ENCODE measurements at regions not wholly inside any gene's neighbourhood (a gene's known extent, or its start where the extent isn't known, plus 50 kb on each side); places are given as distances from the start of the nearest gene placed in this dataset.

- POLR2A ChIA-PET (ENCODE audit: low non-redundant PET): no interaction called here
- intact Hi-C loops (cut with micrococcal nuclease; ENCODE audit: unreplicated experiment): no loop called here
- Histone ChIP-seq H3K36me3 (ENCODE audit: insufficient read depth, low read length, poor library complexity, severe bottlenecking) (no peaks in the 10 kb centered on the region), H3K27ac (ENCODE audit: low read depth, low read length, poor library complexity, severe bottlenecking) (no peak overlapping the region), H3K9me3 (ENCODE audit: low read depth, low read length, poor library complexity, severe bottlenecking) (peaks cover 24% of the 10 kb centered on the region), H3K4me3 (ENCODE audit: low read depth, low read length, poor library complexity, severe bottlenecking) (no peak overlapping the region), H3K4me1 (ENCODE audit: insufficient read depth, low read length, poor library complexity, severe bottlenecking) (no peaks in the 10 kb centered on the region), H3K27me3 (replicated peaks; ENCODE audit: insufficient read depth, low read depth, low read length, poor library complexity) (no peaks in the 10 kb centered on the region)
- TF ChIP-seq EZH2 (IDR thresholded peaks at IDR 0.05; ENCODE audit: borderline replicate concordance, low read depth, low read length, poor library complexity, severe bottlenecking): no peak
- TF ChIP-seq CTCF (conservative IDR thresholded peaks at IDR 0.05; ENCODE audit: low read depth, low read length): no peak
- no TSS peak for BruUV-seq (replicated peaks)
- CTCF ChIA-PET: no interaction called here
- DNase-seq (ENCODE audit: low spot score): no peak
Measured at GRCh38 chr2:80887841-80888378, 583.4 kb upstream of the LRRTM1 start.

DNA sequence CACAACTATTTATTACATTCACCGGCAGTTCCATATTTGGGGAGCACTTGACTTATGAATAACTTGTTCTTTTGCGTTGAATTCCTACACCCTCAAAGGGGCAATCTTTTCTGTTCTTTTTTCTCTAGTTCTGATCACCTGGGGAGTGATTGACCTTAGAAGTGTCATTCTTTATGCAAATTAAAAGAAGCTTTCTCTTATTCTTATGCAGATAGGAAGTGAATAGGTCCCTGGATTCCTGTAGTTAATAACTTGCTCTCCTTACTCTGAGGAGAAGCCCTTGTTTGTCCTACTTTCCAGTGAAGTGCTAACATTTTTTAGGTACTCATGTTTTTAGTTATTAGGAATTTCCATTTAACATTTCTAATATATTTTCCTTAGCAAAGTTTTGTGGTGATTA lies 569.8 kb upstream of the LRRTM1 start:
- H3K4me1 ChIP-seq (ENCODE audit: insufficient read depth, low read length, poor library complexity, severe bottlenecking): no peaks in the 10 kb centered on the region
- no peak for DNase-seq (ENCODE audit: low spot score)
- TF ChIP-seq CTCF (conservative IDR thresholded peaks at IDR 0.05; ENCODE audit: low read depth, low read length) (no peak), EZH2 (IDR thresholded peaks at IDR 0.05; ENCODE audit: borderline replicate concordance, low read depth, low read length, poor library complexity, severe bottlenecking) (no peak)
- no peaks in the 10 kb centered on the region for H3K27me3 ChIP-seq (replicated peaks; ENCODE audit: insufficient read depth, low read depth, low read length, poor library complexity)
- intact Hi-C loops (cut with micrococcal nuclease; ENCODE audit: unreplicated experiment): no loop called here
- ChIA-PET CTCF (no interaction called here), POLR2A (ENCODE audit: low non-redundant PET) (no interaction called here)
- H3K36me3 ChIP-seq (ENCODE audit: insufficient read depth, low read length, poor library complexity, severe bottlenecking): no peaks in the 10 kb centered on the region
- no TSS peak for BruUV-seq (replicated peaks)
- H3K9me3 ChIP-seq (ENCODE audit: low read depth, low read length, poor library complexity, severe bottlenecking): peaks cover 17% of the 10 kb centered on the region
- H3K4me3 ChIP-seq (ENCODE audit: low read depth, low read length, poor library complexity, severe bottlenecking): no peak overlapping the region
- H3K27ac ChIP-seq (ENCODE audit: low read depth, low read length, poor library complexity, severe bottlenecking): no peak overlapping the region

DNA sequence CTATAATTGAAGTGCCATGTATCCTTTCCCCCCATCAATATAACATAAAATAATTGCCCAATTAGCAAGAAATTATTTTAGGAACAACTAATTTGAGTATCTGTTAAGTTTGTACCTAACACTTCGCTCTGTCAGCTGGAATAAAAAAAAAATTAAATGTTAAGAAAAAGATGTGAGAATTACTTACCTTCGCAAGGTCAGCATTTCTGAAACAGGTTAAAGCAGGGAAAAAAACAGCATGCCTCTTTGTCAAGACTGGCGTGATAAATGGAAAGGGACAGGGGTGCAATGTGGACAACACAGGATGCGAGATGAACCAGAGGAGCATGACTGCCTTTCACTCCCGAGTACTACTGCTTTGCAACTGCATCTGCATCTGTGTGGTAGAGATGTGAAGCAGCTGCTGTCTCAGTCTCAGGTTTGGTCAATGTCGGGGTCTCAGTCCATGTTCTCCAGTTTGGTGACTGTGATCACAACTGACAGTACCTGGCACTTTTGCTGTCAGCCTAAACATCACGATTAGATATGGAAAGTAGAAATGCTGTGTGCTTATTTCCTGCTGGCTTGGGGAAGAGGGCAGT lies 565.4 kb upstream of the LRRTM1 start:
- no peak for DNase-seq (ENCODE audit: low spot score)
- H3K4me3 ChIP-seq (ENCODE audit: low read depth, low read length, poor library complexity, severe bottlenecking): no peak overlapping the region
- intact Hi-C loops (cut with micrococcal nuclease; ENCODE audit: unreplicated experiment): no loop called here
- no peaks in the 10 kb centered on the region for H3K27me3 ChIP-seq (replicated peaks; ENCODE audit: insufficient read depth, low read depth, low read length, poor library complexity)
- H3K27ac ChIP-seq (ENCODE audit: low read depth, low read length, poor library complexity, severe bottlenecking): no peak overlapping the region
- no peaks in the 10 kb centered on the region for H3K4me1 ChIP-seq (ENCODE audit: insufficient read depth, low read length, poor library complexity, severe bottlenecking)
- TF ChIP-seq CTCF (conservative IDR thresholded peaks at IDR 0.05; ENCODE audit: low read depth, low read length) (no peak), EZH2 (IDR thresholded peaks at IDR 0.05; ENCODE audit: borderline replicate concordance, low read depth, low read length, poor library complexity, severe bottlenecking) (no peak)
- H3K36me3 ChIP-seq (ENCODE audit: insufficient read depth, low read length, poor library complexity, severe bottlenecking): no peaks in the 10 kb centered on the region
- POLR2A ChIA-PET (ENCODE audit: low non-redundant PET): no interaction called here
- CTCF ChIA-PET: no interaction called here
- peaks cover 23% of the 10 kb centered on the region for H3K9me3 ChIP-seq (ENCODE audit: low read depth, low read length, poor library complexity, severe bottlenecking)
- BruUV-seq (replicated peaks): no TSS peak

Data from A673 (cell line).